PFSK-1 (cell line): ENCODE measurements at regions not wholly inside any gene's neighbourhood (a gene's known extent, or its start where the extent isn't known, plus 50 kb on each side); places are given as distances from the start of the nearest gene placed in this dataset.

Source experiments
- FOXP2 ChIP-seq: optimal IDR thresholded peaks from 2 replicates; pipeline ENCODE3; 2011; ENCODE audit warnings: borderline replicate concordance, control low read depth, inconsistent platforms; ENCODE audit not compliant: insufficient read depth; ENCODE audit errors: extremely low read length, extremely low read depth
- POLR2AphosphoS5 ChIP-seq: IDR thresholded peaks from 2 replicates; pipeline ENCODE4 v1.6.1; 2012; ENCODE audit warnings: low read depth, mild to moderate bottlenecking, control low read depth, low read length, moderate library complexity
- SIN3A ChIP-seq: IDR thresholded peaks from 2 replicates; pipeline ENCODE4 v1.6.1; 2012; ENCODE audit warnings: mild to moderate bottlenecking, low read length, moderate library complexity, borderline replicate concordance; ENCODE audit not compliant: insufficient read depth
- TAF1 ChIP-seq: IDR thresholded peaks from 2 replicates; pipeline ENCODE4 v1.6.1; 2012; ENCODE audit warnings: low read length, control low read depth, borderline replicate concordance; ENCODE audit not compliant: insufficient read depth
- TF ChIP-seq, protein P1 (sequence below), 2 experiments: IDR thresholded peaks; 2 replicates each; pipeline versions ENCODE4 v1.6.1 to v1.8.0; 2011 to 2012; ENCODE audit warnings: low read depth in 2 of 2, low read length in 2 of 2, control low read depth in 1 of 2, inconsistent platforms in 1 of 2, mild to moderate bottlenecking in 1 of 2, moderate library complexity in 1 of 2; ENCODE audit not compliant: insufficient read depth in 1 of 2

DNA sequence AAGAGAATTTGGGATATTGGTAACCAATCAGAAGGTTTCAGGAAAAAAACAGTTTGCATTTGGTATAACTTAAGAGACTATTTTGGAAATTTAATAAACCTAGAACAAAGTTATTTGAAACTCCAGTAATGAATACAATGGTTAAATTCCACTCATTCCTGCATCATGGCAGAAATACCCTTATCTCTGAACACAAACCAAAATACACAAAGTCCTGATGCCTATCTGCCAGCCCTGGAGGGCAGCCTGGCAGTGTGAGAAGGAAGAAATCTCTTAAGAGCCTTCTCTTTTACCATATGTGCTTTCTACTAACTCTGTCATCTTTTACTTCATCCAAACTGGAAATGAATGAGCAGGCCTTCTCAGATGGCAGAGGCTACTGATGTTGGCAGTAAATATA, 147.1 kb upstream of the LYZL1 start:
- TF ChIP-seq, protein P1, sequence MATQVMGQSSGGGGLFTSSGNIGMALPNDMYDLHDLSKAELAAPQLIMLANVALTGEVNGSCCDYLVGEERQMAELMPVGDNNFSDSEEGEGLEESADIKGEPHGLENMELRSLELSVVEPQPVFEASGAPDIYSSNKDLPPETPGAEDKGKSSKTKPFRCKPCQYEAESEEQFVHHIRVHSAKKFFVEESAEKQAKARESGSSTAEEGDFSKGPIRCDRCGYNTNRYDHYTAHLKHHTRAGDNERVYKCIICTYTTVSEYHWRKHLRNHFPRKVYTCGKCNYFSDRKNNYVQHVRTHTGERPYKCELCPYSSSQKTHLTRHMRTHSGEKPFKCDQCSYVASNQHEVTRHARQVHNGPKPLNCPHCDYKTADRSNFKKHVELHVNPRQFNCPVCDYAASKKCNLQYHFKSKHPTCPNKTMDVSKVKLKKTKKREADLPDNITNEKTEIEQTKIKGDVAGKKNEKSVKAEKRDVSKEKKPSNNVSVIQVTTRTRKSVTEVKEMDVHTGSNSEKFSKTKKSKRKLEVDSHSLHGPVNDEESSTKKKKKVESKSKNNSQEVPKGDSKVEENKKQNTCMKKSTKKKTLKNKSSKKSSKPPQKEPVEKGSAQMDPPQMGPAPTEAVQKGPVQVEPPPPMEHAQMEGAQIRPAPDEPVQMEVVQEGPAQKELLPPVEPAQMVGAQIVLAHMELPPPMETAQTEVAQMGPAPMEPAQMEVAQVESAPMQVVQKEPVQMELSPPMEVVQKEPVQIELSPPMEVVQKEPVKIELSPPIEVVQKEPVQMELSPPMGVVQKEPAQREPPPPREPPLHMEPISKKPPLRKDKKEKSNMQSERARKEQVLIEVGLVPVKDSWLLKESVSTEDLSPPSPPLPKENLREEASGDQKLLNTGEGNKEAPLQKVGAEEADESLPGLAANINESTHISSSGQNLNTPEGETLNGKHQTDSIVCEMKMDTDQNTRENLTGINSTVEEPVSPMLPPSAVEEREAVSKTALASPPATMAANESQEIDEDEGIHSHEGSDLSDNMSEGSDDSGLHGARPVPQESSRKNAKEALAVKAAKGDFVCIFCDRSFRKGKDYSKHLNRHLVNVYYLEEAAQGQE (IDR thresholded peaks at IDR 0.05; ENCODE audit: insufficient read depth in 1 of 2, low read depth in 2 of 2, low read length in 2 of 2) = no peak
- no peak for TF ChIP-seq FOXP2

DNA sequence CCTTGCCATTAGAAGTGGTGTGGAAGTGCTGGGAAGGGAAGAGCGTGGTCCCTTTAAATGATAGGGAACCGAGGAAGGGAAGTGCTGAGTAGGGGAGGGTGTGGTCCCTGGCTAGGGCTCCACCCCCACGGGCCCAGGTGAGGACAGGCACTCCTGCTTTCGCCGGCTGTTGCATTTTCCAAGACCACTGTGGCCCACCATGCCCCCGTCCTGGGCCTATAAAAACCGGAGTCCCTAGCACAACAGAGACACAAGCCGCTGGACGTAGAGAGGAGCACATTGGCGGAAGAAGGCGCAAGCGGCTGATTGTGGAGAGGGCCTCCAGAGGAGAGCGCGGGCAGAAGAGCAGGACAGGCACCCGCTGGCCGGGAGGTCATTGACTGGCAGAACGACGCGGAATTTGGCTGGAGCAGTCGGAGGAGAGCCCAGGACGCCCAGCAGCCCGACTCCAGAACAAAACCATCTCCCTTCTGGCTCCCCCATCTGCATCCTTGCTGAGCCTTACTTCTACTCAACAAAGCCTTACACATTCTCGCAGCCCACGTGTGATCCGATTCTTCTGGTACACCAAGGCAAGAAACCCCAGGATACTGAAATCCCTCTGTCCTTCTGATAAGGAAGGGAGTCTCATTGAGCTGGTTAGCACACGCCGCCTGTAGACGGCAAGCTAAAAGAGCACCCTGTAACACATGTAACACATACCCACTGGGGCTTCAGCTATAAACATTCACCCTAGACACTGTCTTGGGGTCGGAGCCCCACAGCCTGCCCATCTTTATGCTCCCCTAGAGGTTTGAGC, 146.2 kb upstream of the LYZL1 start:
- TF ChIP-seq SIN3A (no peak), TAF1 (no peak), POLR2AphosphoS5 (no peak), FOXP2 (no peak)
- TF ChIP-seq, protein P1 (IDR thresholded peaks at IDR 0.05; ENCODE audit: insufficient read depth in 1 of 2, low read depth in 2 of 2, low read length in 2 of 2) = no peak

DNA sequence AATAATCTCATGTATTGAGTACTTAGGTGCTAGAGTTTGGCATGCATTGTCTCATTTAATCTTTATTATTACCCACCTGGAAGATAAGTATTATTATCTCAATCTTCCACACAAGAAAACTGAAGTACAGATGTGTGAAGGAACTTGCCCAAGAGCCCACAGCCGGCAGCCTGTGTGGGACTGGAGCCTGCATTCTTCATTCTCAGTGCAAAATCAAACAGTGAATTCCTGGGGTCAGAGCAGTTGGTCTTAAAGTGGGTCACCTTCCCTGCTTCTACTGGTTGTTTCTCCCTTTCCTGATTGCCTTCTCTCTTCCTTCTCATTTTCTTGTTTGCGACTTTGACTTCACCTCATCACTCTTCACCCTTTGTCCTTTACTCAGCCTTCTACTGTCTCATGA, 144.7 kb upstream of the LYZL1 start:
- TF ChIP-seq FOXP2 (no peak), TAF1 (no peak), POLR2AphosphoS5 (no peak), SIN3A (no peak)

DNA sequence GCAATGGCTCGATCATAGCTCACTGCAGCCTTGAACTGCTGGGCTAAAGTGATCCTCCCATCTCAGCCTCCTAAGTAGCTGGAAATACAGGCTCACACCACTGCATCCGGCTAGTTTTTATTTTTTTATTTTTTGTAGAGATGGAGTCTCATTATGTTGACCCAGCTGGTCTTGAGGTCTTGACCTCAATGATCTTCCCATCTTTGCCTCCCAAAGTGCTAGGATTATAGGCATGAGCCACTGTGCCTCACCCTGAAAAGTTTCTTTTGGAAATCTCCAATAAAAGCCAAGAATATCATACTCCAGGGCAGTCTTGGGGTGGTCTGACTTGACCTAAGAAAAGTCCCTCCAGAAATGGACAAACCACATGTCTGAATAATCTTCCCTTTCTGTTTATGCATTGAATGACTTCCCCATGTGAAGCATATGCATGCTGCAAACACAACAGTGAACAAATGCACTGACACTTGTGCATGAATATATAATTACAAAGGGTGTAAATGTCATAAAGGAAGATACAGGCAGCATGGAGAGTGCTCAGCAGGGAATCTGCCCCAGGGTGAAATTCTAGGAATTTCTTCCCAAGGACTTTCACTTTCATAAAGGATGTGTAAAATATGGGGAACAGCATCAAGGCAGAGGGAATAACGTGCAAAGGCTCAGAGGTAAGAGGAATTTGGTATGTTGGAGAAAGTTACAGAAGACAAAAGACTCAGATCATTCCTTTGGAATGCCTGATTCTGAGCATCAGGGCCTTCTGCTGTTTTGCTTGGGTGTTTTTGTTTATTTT, 142.4 kb upstream of the LYZL1 start:
- TF ChIP-seq, protein P1 (IDR thresholded peaks at IDR 0.05; ENCODE audit: insufficient read depth in 1 of 2, low read depth in 2 of 2, low read length in 2 of 2) = no peak
- TF ChIP-seq FOXP2 (no peak), POLR2AphosphoS5 (no peak), SIN3A (no peak), TAF1 (no peak)

DNA sequence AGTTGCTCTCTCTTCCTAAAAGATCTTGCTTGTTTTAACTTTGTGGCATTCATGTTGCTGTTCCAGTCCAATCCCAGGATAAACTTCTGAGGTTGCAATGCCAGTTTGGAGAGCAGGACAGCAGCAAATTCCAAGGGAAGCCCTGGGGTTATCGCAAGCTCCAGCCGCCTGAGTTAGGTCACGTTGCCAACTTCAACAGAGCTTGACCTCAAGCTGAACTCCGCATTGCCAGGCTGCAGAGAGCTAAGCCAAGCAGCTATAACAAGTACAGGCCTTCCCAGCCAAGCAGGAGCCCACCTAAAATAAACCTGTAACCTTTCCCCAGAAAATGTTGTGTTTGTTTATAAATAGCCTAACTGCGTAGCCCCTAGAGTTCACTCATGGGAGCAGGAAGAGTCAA, 138.9 kb upstream of the LYZL1 start:
- TF ChIP-seq SIN3A (no peak), POLR2AphosphoS5 (no peak), FOXP2 (no peak), TAF1 (no peak)
- TF ChIP-seq, protein P1 (IDR thresholded peaks at IDR 0.05; ENCODE audit: insufficient read depth in 1 of 2, low read depth in 2 of 2, low read length in 2 of 2) = no peak
